ENCODE measurements at regions not wholly inside any gene's neighbourhood (a gene's known extent, or its start where the extent isn't known, plus 50 kb on each side); places are given as distances from the start of the nearest gene placed in this dataset.

DNA sequence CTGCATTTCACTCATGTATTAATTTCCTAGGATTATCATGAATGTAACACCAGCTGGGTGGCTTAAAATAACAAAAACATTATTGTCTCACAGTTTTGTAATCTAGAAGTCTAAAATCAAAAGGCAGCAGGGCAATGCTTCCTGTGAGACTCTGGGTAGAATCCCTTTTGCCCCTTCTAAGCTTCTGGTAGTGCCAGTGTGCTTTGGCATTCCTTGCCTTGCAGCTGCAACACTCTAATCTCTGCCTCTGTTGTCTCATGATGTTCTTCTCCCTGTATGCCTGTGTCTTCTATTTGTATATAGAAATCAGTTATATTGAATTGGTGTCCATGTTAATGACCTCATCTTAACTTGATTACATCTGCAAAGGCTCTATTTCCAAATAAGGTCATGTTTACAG, 1117.3 kb downstream of the PCDH18 start:
- H3K27ac ChIP-seq (ENCODE audit: insufficient read depth, low read depth, low read length, poor library complexity, severe bottlenecking) = no peak overlapping the region
- no peak overlapping the region for H3K4me3 ChIP-seq (ENCODE audit: insufficient read depth, low read depth, low read length)
- no peaks in the 10 kb centered on the region for H3K36me3 ChIP-seq (ENCODE audit: control insufficient read depth, insufficient read depth, low read length)

GRCh38 chr4:136412708-136413107, 1119.6 kb downstream of the PCDH18 start:
- 89 to 100% methylated on average over 1 to 2 of the region's 2 CpGs for WGBS, 2 experiments
- no peaks in the 10 kb centered on the region for H3K36me3 ChIP-seq (ENCODE audit: control insufficient read depth, insufficient read depth, low read length)
- H3K4me3 ChIP-seq (ENCODE audit: insufficient read depth, low read depth, low read length) = no peak overlapping the region
- H3K27me3 ChIP-seq (ENCODE audit: control insufficient read depth, insufficient read depth, low read length, poor library complexity, severe bottlenecking) = no peaks in the 10 kb centered on the region
- H3K9me3 ChIP-seq (ENCODE audit: control insufficient read depth, low read length) = no peaks in the 10 kb centered on the region
- H3K4me1 ChIP-seq (ENCODE audit: control insufficient read depth, insufficient read depth, low read length) = no peaks in the 10 kb centered on the region
- H3K27ac ChIP-seq (ENCODE audit: insufficient read depth, low read depth, low read length, poor library complexity, severe bottlenecking) = no peak overlapping the region

More for the DNA sequence above, 1117.3 kb downstream of the PCDH18 start:
- no peaks in the 10 kb centered on the region for H3K4me1 ChIP-seq (ENCODE audit: control insufficient read depth, insufficient read depth, low read length)
- H3K27me3 ChIP-seq (ENCODE audit: control insufficient read depth, insufficient read depth, low read length, poor library complexity, severe bottlenecking) = no peaks in the 10 kb centered on the region
- H3K9me3 ChIP-seq (ENCODE audit: control insufficient read depth, low read length) = no peaks in the 10 kb centered on the region

DNA sequence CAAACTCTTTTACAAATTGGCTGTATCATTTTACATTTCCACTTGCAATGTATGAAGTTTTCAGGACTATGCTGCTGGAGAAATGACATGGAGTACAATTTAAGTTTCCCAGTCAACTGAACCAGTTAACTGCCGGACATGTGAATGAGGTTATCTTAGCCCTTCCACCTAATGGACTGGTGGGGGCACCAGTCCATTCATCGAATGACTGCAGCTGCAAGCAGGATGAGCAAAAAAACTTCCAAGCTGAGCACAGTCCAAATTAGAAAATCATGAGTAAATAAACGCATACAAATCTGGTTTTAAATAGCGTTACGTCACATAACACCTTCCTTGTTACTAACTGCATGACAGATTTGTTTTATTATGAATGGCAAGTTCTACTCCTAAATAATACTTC, 1131.5 kb downstream of the PCDH18 start:
- no peaks in the 10 kb centered on the region for H3K9me3 ChIP-seq (ENCODE audit: control insufficient read depth, low read length)
- 78 to 89% methylated on average over 5 of the region's 5 CpGs for whole genome bisulfite sequencing, 2 experiments
- H3K4me1 ChIP-seq (ENCODE audit: control insufficient read depth, insufficient read depth, low read length) = no peaks in the 10 kb centered on the region
- no peak overlapping the region for H3K27ac ChIP-seq (ENCODE audit: insufficient read depth, low read depth, low read length, poor library complexity, severe bottlenecking)
- H3K36me3 ChIP-seq (ENCODE audit: control insufficient read depth, insufficient read depth, low read length) = no peaks in the 10 kb centered on the region
- H3K27me3 ChIP-seq (ENCODE audit: control insufficient read depth, insufficient read depth, low read length, poor library complexity, severe bottlenecking) = no peaks in the 10 kb centered on the region
- H3K4me3 ChIP-seq (ENCODE audit: insufficient read depth, low read depth, low read length) = no peak overlapping the region

GRCh38 chr4:136395212-136395722, 1137.0 kb downstream of the PCDH18 start:
- H3K27ac ChIP-seq (ENCODE audit: insufficient read depth, low read depth, low read length, poor library complexity, severe bottlenecking) = no peak overlapping the region
- no peaks in the 10 kb centered on the region for H3K27me3 ChIP-seq (ENCODE audit: control insufficient read depth, insufficient read depth, low read length, poor library complexity, severe bottlenecking)
- no peaks in the 10 kb centered on the region for H3K36me3 ChIP-seq (ENCODE audit: control insufficient read depth, insufficient read depth, low read length)
- no peaks in the 10 kb centered on the region for H3K4me1 ChIP-seq (ENCODE audit: control insufficient read depth, insufficient read depth, low read length)
- H3K9me3 ChIP-seq (ENCODE audit: control insufficient read depth, low read length) = no peaks in the 10 kb centered on the region
- no peak overlapping the region for H3K4me3 ChIP-seq (ENCODE audit: insufficient read depth, low read depth, low read length)
- 84 to 88% methylated on average over 44 of the region's 44 CpGs for WGBS, 2 experiments

GRCh38 chr4:136392576-136392975, 1139.7 kb downstream of the PCDH18 start:
- Histone ChIP-seq H3K4me3 (ENCODE audit: insufficient read depth, low read depth, low read length) (no peak overlapping the region), H3K36me3 (ENCODE audit: control insufficient read depth, insufficient read depth, low read length) (no peaks in the 10 kb centered on the region), H3K9me3 (ENCODE audit: control insufficient read depth, low read length) (no peaks in the 10 kb centered on the region), H3K4me1 (ENCODE audit: control insufficient read depth, insufficient read depth, low read length) (no peaks in the 10 kb centered on the region), H3K27me3 (ENCODE audit: control insufficient read depth, insufficient read depth, low read length, poor library complexity, severe bottlenecking) (no peaks in the 10 kb centered on the region), H3K27ac (ENCODE audit: insufficient read depth, low read depth, low read length, poor library complexity, severe bottlenecking) (no peak overlapping the region)

GRCh38 chr4:136390824-136391223, 1141.5 kb downstream of the PCDH18 start:
- Histone ChIP-seq H3K27me3 (ENCODE audit: control insufficient read depth, insufficient read depth, low read length, poor library complexity, severe bottlenecking) (no peaks in the 10 kb centered on the region), H3K4me1 (ENCODE audit: control insufficient read depth, insufficient read depth, low read length) (no peaks in the 10 kb centered on the region), H3K9me3 (ENCODE audit: control insufficient read depth, low read length) (no peaks in the 10 kb centered on the region), H3K27ac (ENCODE audit: insufficient read depth, low read depth, low read length, poor library complexity, severe bottlenecking) (no peak overlapping the region), H3K4me3 (ENCODE audit: insufficient read depth, low read depth, low read length) (no peak overlapping the region), H3K36me3 (ENCODE audit: control insufficient read depth, insufficient read depth, low read length) (no peaks in the 10 kb centered on the region)
- WGBS, 2 experiments = no CpG with 5 or more reads among the region's 1 CpG

GRCh38 chr4:136383082-136383481, 1149.2 kb downstream of the PCDH18 start:
- Histone ChIP-seq H3K4me3 (ENCODE audit: insufficient read depth, low read depth, low read length) (no peak overlapping the region), H3K27ac (ENCODE audit: insufficient read depth, low read depth, low read length, poor library complexity, severe bottlenecking) (no peak overlapping the region), H3K36me3 (ENCODE audit: control insufficient read depth, insufficient read depth, low read length) (no peaks in the 10 kb centered on the region), H3K4me1 (ENCODE audit: control insufficient read depth, insufficient read depth, low read length) (no peaks in the 10 kb centered on the region), H3K27me3 (ENCODE audit: control insufficient read depth, insufficient read depth, low read length, poor library complexity, severe bottlenecking) (no peaks in the 10 kb centered on the region), H3K9me3 (ENCODE audit: control insufficient read depth, low read length) (no peaks in the 10 kb centered on the region)
- 71 to 100% methylated on average over 1 of the region's 1 CpG for WGBS, 2 experiments

DNA sequence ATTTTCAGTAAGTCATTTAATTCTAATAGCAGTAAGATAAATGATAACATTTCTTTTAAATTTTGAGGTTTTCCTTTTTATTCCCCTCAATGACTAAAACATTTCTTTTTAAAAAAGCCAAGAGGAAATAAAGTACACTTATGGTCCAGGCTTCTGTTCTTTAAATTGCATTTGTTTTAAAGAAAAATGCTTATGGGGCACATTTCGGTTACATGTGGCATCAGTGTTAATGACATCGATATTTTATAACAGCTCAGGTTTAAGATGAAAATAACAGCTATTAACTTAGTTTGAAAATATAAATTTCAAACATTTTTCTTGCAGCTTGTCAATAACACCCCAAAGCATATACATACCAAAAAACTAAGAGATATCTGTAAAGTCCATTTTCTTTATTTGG, 1161.1 kb downstream of the PCDH18 start:
- Histone ChIP-seq H3K4me3 (ENCODE audit: insufficient read depth, low read depth, low read length) (no peak overlapping the region), H3K27me3 (ENCODE audit: control insufficient read depth, insufficient read depth, low read length, poor library complexity, severe bottlenecking) (no peaks in the 10 kb centered on the region), H3K27ac (ENCODE audit: insufficient read depth, low read depth, low read length, poor library complexity, severe bottlenecking) (no peak overlapping the region), H3K36me3 (ENCODE audit: control insufficient read depth, insufficient read depth, low read length) (no peaks in the 10 kb centered on the region), H3K4me1 (ENCODE audit: control insufficient read depth, insufficient read depth, low read length) (no peaks in the 10 kb centered on the region), H3K9me3 (ENCODE audit: control insufficient read depth, low read length) (no peaks in the 10 kb centered on the region)
- WGBS, 2 experiments = 96 to 100% methylated on average over 1 to 2 of the region's 2 CpGs

DNA sequence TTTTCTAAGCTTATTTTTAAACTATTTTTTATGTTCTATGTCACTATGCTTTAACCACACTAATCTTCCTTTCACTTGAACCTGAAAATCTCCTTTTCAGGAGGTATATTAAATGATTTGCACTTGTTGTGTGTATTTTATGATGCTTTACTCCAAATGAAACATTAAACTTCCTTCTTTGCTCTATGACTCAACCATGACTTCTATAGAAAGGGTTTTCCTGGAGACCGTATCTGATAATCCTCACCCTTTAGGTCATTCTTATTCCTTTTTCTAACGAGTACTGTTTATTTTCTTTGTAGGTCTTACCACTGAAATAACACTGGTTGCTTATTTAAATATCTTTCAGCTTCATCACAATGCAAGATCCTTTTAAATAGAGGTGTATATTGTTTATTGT, 1163.2 kb downstream of the PCDH18 start:
- Histone ChIP-seq H3K9me3 (ENCODE audit: control insufficient read depth, low read length) (no peaks in the 10 kb centered on the region), H3K4me1 (ENCODE audit: control insufficient read depth, insufficient read depth, low read length) (no peaks in the 10 kb centered on the region), H3K36me3 (ENCODE audit: control insufficient read depth, insufficient read depth, low read length) (no peaks in the 10 kb centered on the region), H3K27me3 (ENCODE audit: control insufficient read depth, insufficient read depth, low read length, poor library complexity, severe bottlenecking) (no peaks in the 10 kb centered on the region), H3K27ac (ENCODE audit: insufficient read depth, low read depth, low read length, poor library complexity, severe bottlenecking) (no peak overlapping the region), H3K4me3 (ENCODE audit: insufficient read depth, low read depth, low read length) (no peak overlapping the region)
- WGBS, 2 experiments = 84 to 100% methylated on average over 1 to 2 of the region's 2 CpGs

GRCh38 chr4:136357556-136357955, 1174.7 kb downstream of the PCDH18 start:
- Histone ChIP-seq H3K9me3 (ENCODE audit: control insufficient read depth, low read length) (no peaks in the 10 kb centered on the region), H3K36me3 (ENCODE audit: control insufficient read depth, insufficient read depth, low read length) (no peaks in the 10 kb centered on the region), H3K4me3 (ENCODE audit: insufficient read depth, low read depth, low read length) (no peak overlapping the region), H3K4me1 (ENCODE audit: control insufficient read depth, insufficient read depth, low read length) (no peaks in the 10 kb centered on the region), H3K27ac (ENCODE audit: insufficient read depth, low read depth, low read length, poor library complexity, severe bottlenecking) (no peak overlapping the region), H3K27me3 (ENCODE audit: control insufficient read depth, insufficient read depth, low read length, poor library complexity, severe bottlenecking) (no peaks in the 10 kb centered on the region)

DNA sequence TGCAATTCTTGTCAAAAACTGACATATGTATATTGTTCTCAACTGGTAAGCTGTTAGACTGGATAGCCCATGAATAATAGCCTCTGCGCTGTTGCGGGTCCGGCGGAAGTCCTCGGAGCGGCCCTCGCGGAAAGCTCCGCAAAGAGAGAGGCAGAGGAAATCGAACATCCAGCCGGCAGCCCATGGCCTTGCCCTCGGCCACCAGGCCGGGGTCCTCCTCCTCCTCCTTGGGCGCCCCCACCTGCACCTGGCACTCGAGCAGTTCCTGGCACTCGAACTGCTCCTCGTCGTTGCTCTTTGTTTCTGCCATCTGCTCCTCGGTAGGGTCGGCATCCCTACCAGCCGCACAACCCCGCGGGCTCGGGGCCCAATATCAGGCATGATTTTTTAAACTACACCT, 1176.3 kb downstream of the PCDH18 start:
- Histone ChIP-seq H3K27me3 (ENCODE audit: control insufficient read depth, insufficient read depth, low read length, poor library complexity, severe bottlenecking) (no peaks in the 10 kb centered on the region), H3K9me3 (ENCODE audit: control insufficient read depth, low read length) (no peaks in the 10 kb centered on the region), H3K27ac (ENCODE audit: insufficient read depth, low read depth, low read length, poor library complexity, severe bottlenecking) (no peak overlapping the region), H3K4me3 (ENCODE audit: insufficient read depth, low read depth, low read length) (no peak overlapping the region), H3K36me3 (ENCODE audit: control insufficient read depth, insufficient read depth, low read length) (no peaks in the 10 kb centered on the region), H3K4me1 (ENCODE audit: control insufficient read depth, insufficient read depth, low read length) (no peaks in the 10 kb centered on the region)
- 95% methylated on average over 24 of the region's 24 CpGs for WGBS, 2 experiments
